Memory B cell (primary cell): ENCODE measurements at regions not wholly inside any gene's neighbourhood (a gene's known extent, or its start where the extent isn't known, plus 50 kb on each side); places are given as distances from the start of the nearest gene placed in this dataset.

Experiments
- ATAC-seq: fragments of 150-1000 bp; cut with Tn5 transposase; 2 replicates; pipeline ENCODE4 v1.10.0; 2021; ENCODE audit warnings: low read depth, mild to moderate bottlenecking, moderate library complexity
- DNase-seq, 2 donors: peaks; one replicate each; pipeline ENCODE4 v3.0.0; 2022; ENCODE audit warnings: low spot score in 2 of 2
- H3K27ac Mint-ChIP-seq: one replicate; pipeline ENCODE4 v1.8.0; 2022; ENCODE audit warnings: mild to moderate bottlenecking, moderate library complexity, mixed read lengths
- H3K27me3 Mint-ChIP-seq: one replicate; pipeline ENCODE4 v1.8.0; 2022; ENCODE audit warnings: mixed read lengths
- H3K36me3 Mint-ChIP-seq: one replicate; pipeline ENCODE4 v1.8.0; 2022; ENCODE audit warnings: mild to moderate bottlenecking, mixed read lengths
- H3K4me1 Mint-ChIP-seq: one replicate; pipeline ENCODE4 v1.8.0; 2022; ENCODE audit warnings: mixed read lengths
- H3K4me3 Mint-ChIP-seq: one replicate; pipeline ENCODE4 v1.8.0; 2022; ENCODE audit warnings: mild to moderate bottlenecking, moderate library complexity, mixed read lengths
- H3K9me3 Mint-ChIP-seq: one replicate; pipeline ENCODE4 v1.8.0; 2022; ENCODE audit warnings: mixed read lengths

- ATAC-seq = no peak
- Mint-ChIP-seq H3K4me3 (no peak overlapping the region), H3K27me3 (no peaks in the 10 kb centered on the region), H3K9me3 (peaks cover 8% of the 10 kb centered on the region), H3K27ac (no peak overlapping the region), H3K36me3 (no peaks in the 10 kb centered on the region), H3K4me1 (peaks cover 9% of the 10 kb centered on the region)
- DNase-seq = no peak
Measured at GRCh38 chr2:206368484-206368883, 74.8 kb upstream of the ADAM23 start.

GRCh38 chr2:206368933-206369569 is 74.3 kb upstream of the ADAM23 start:
- H3K27ac Mint-ChIP-seq = peak overlapping the region; percentile 24
- H3K36me3 Mint-ChIP-seq = no peaks in the 10 kb centered on the region
- no peak overlapping the region for H3K4me3 Mint-ChIP-seq
- DNase-seq = no peak
- ATAC-seq = peak; percentile 44
- H3K4me1 Mint-ChIP-seq = peaks cover 9% of the 10 kb centered on the region
- H3K27me3 Mint-ChIP-seq = no peaks in the 10 kb centered on the region
- peaks cover 9% of the 10 kb centered on the region for H3K9me3 Mint-ChIP-seq

GRCh38 chr2:206375956-206376355 is 67.4 kb upstream of the ADAM23 start:
- H3K27me3 Mint-ChIP-seq = peaks cover 2% of the 10 kb centered on the region
- H3K9me3 Mint-ChIP-seq = peaks cover 17% of the 10 kb centered on the region
- H3K36me3 Mint-ChIP-seq = peaks cover 6% of the 10 kb centered on the region
- ATAC-seq (no peak), DNase-seq (no peak)
- H3K27ac Mint-ChIP-seq = no peak overlapping the region
- no peak overlapping the region for H3K4me3 Mint-ChIP-seq
- no peaks in the 10 kb centered on the region for H3K4me1 Mint-ChIP-seq

GRCh38 chr2:206378835-206379234 is 64.5 kb upstream of the ADAM23 start:
- peaks cover 6% of the 10 kb centered on the region for H3K36me3 Mint-ChIP-seq
- H3K9me3 Mint-ChIP-seq = peaks cover 11% of the 10 kb centered on the region
- DNase-seq = no peak

GRCh38 chr2:206379266-206379665 is 64.1 kb upstream of the ADAM23 start:
- Mint-ChIP-seq H3K4me3 (no peak overlapping the region), H3K36me3 (peaks cover 6% of the 10 kb centered on the region), H3K4me1 (no peaks in the 10 kb centered on the region), H3K27me3 (peaks cover 2% of the 10 kb centered on the region), H3K27ac (no peak overlapping the region), H3K9me3 (peaks cover 11% of the 10 kb centered on the region)
- DNase-seq (no peak), ATAC-seq (no peak)

More at GRCh38 chr2:206378835-206379234, 64.5 kb upstream of the ADAM23 start:
- Mint-ChIP-seq H3K27me3 (peaks cover 2% of the 10 kb centered on the region), H3K27ac (no peak overlapping the region), H3K4me3 (no peak overlapping the region), H3K4me1 (no peaks in the 10 kb centered on the region)
- ATAC-seq = no peak

GRCh38 chr2:206379886-206380285 is 63.4 kb upstream of the ADAM23 start:
- peaks cover 3% of the 10 kb centered on the region for H3K27me3 Mint-ChIP-seq
- H3K9me3 Mint-ChIP-seq = peaks cover 13% of the 10 kb centered on the region
- peaks cover 6% of the 10 kb centered on the region for H3K36me3 Mint-ChIP-seq
- DNase-seq (no peak), ATAC-seq (no peak)
- H3K27ac Mint-ChIP-seq = no peak overlapping the region
- H3K4me3 Mint-ChIP-seq = no peak overlapping the region
- no peaks in the 10 kb centered on the region for H3K4me1 Mint-ChIP-seq

- peaks cover 3% of the 10 kb centered on the region for H3K27me3 Mint-ChIP-seq
- no peaks in the 10 kb centered on the region for H3K4me1 Mint-ChIP-seq
- H3K9me3 Mint-ChIP-seq = peaks cover 2% of the 10 kb centered on the region
- ATAC-seq = no peak
- no peak overlapping the region for H3K27ac Mint-ChIP-seq
- no peak for DNase-seq
- H3K4me3 Mint-ChIP-seq = no peak overlapping the region
- no peaks in the 10 kb centered on the region for H3K36me3 Mint-ChIP-seq
Measured at GRCh38 chr2:206381881-206382280, 61.5 kb upstream of the ADAM23 start.

- H3K27me3 Mint-ChIP-seq = peaks cover 3% of the 10 kb centered on the region
- peaks cover 2% of the 10 kb centered on the region for H3K9me3 Mint-ChIP-seq
- no peaks in the 10 kb centered on the region for H3K36me3 Mint-ChIP-seq
- no peak overlapping the region for H3K4me3 Mint-ChIP-seq
- no peak overlapping the region for H3K27ac Mint-ChIP-seq
- ATAC-seq (no peak), DNase-seq (no peak)
- no peaks in the 10 kb centered on the region for H3K4me1 Mint-ChIP-seq
Measured at GRCh38 chr2:206383669-206384068, 59.7 kb upstream of the ADAM23 start.

GRCh38 chr2:206387808-206388207 is 55.5 kb upstream of the ADAM23 start:
- Mint-ChIP-seq H3K9me3 (peaks cover 3% of the 10 kb centered on the region), H3K36me3 (no peaks in the 10 kb centered on the region), H3K4me3 (no peak overlapping the region), H3K27me3 (peaks cover 1% of the 10 kb centered on the region), H3K4me1 (no peaks in the 10 kb centered on the region), H3K27ac (no peak overlapping the region)
- no peak for DNase-seq
- ATAC-seq = no peak

- DNase-seq (no peak), ATAC-seq (no peak)
- Mint-ChIP-seq H3K4me3 (no peak overlapping the region), H3K9me3 (peaks cover 4% of the 10 kb centered on the region), H3K4me1 (no peaks in the 10 kb centered on the region), H3K27ac (no peak overlapping the region), H3K36me3 (no peaks in the 10 kb centered on the region), H3K27me3 (peaks cover 1% of the 10 kb centered on the region)
Measured at GRCh38 chr2:206388698-206389097, 54.6 kb upstream of the ADAM23 start.

- H3K36me3 Mint-ChIP-seq = no peaks in the 10 kb centered on the region
- DNase-seq = no peak
- H3K9me3 Mint-ChIP-seq = peaks cover 7% of the 10 kb centered on the region
- H3K4me3 Mint-ChIP-seq = no peak overlapping the region
- H3K27me3 Mint-ChIP-seq = peaks cover 1% of the 10 kb centered on the region
- H3K4me1 Mint-ChIP-seq = no peaks in the 10 kb centered on the region
- no peak for ATAC-seq
- no peak overlapping the region for H3K27ac Mint-ChIP-seq
Measured at GRCh38 chr2:206389164-206389563, 54.2 kb upstream of the ADAM23 start.

- Mint-ChIP-seq H3K4me1 (no peaks in the 10 kb centered on the region), H3K36me3 (no peaks in the 10 kb centered on the region), H3K9me3 (peaks cover 5% of the 10 kb centered on the region), H3K27ac (no peak overlapping the region), H3K27me3 (no peaks in the 10 kb centered on the region), H3K4me3 (no peak overlapping the region)
- no peak for DNase-seq
- ATAC-seq = no peak
Measured at GRCh38 chr2:206390181-206390580, 53.2 kb upstream of the ADAM23 start.

- H3K27ac Mint-ChIP-seq = no peak overlapping the region
- no peak for DNase-seq
- no peaks in the 10 kb centered on the region for H3K36me3 Mint-ChIP-seq
- H3K9me3 Mint-ChIP-seq = peaks cover 5% of the 10 kb centered on the region
- H3K27me3 Mint-ChIP-seq = no peaks in the 10 kb centered on the region
- no peaks in the 10 kb centered on the region for H3K4me1 Mint-ChIP-seq
- ATAC-seq = no peak
- no peak overlapping the region for H3K4me3 Mint-ChIP-seq
Measured at GRCh38 chr2:206392118-206392517, 51.2 kb upstream of the ADAM23 start.
